Right lobe of liver (tissue), 6 donors: ENCODE measurements at regions not wholly inside any gene's neighbourhood (a gene's known extent, or its start where the extent isn't known, plus 50 kb on each side); places are given as distances from the start of the nearest gene placed in this dataset.
"Not testable (repeated sequence)": the region's sequence is repeated elsewhere in the genome, so short reads cannot be mapped to it uniquely, and the experiment has no call there.

Source experiments
- ATAC-seq, 4 donors: fragments of 200-7000 bp; cut with Tn5 transposase; one replicate each; pipeline ENCODE4 v1.9.1; 2020; ENCODE audit warnings: mild to moderate bottlenecking in 4 of 4, moderate library complexity in 4 of 4
- DNase-seq, 3 donors: peaks; one replicate each; pipeline ENCODE4 v3.0.0-alpha.2; 2020
- H3K27ac ChIP-seq, 3 donors: fragments of 200-600 bp; one replicate each; pipeline ENCODE4 v1.8.0; 2022
- H3K27me3 ChIP-seq, 2 donors: fragments of 200-600 bp; one replicate each; pipeline ENCODE4 v1.8.0; 2022
- H3K36me3 ChIP-seq, 4 donors: fragments of 200-600 bp; sonication (generic) in 1 of 4; one replicate each; pipeline versions ENCODE4 v1.5.1 to v1.8.0; 2017 to 2022; ENCODE audit warnings: control low read depth in 1 of 4
- H3K4me1 ChIP-seq, 4 donors: fragments of 200-600 bp; sonication (generic) in 1 of 4; one replicate each; pipeline versions ENCODE4 v1.5.1 to v1.8.0; 2017 to 2022; ENCODE audit warnings: control low read depth in 1 of 4
- H3K4me3 ChIP-seq, 3 donors: fragments of 200-600 bp; one replicate each; pipeline ENCODE4 v1.8.0; 2022
- H3K9me3 ChIP-seq, 4 donors: fragments of 200-600 bp; sonication (generic) in 1 of 4; one replicate each; pipeline versions ENCODE4 v1.5.1 to v1.8.0; 2017 to 2022; ENCODE audit warnings: control low read depth in 1 of 4
- CTCF ChIP-seq, 4 donors: fragments of 200-600 bp in 3 of 4; fragments of 450-650 bp in 1 of 4; IDR thresholded peaks; one replicate each; pipeline versions ENCODE4 v1.5.1 to v1.8.0; 2016 to 2022; ENCODE audit warnings: antibody characterized with exemption in 4 of 4, mild to moderate bottlenecking in 2 of 4
- POLR2A ChIP-seq: fragments of 450-650 bp; IDR thresholded peaks from one replicate; pipeline ENCODE4 v1.6.1; 2017; ENCODE audit warnings: antibody characterized with exemption, mild to moderate bottlenecking
- WGBS: methylation state at CpG from one replicate; pipeline ENCODE4 v1.1.6; 2018; ENCODE audit warnings: low coverage, low lambda C conversion rate; ENCODE audit not compliant: insufficient coverage; ENCODE audit errors: missing lambda C conversion rate; 5-methylcytosine and 5-hydroxymethylcytosine counted together
- intact Hi-C, 2 donors: fragments of 100-400 bp; cut with DNase I; formaldehyde crosslinking; loops; one replicate each; pipeline versions ENCODE4 v1.11.2 to v1.14.1; 2022
- donor health status: DM: no; HTN: yes; CAD: no.
- donor health status: DM: no; HTN: no; CAD: no.
- donor health status: DM: no; HTN: no; CAD: no.
- donor health status: DM: no; HTN: yes; CAD: no.
- donor health status: DM: no; HTN: yes; CAD: no.

GRCh38 chr20:26154224-26154623 is 457.6 kb upstream of the ZNF337 start:
- H3K4me1 ChIP-seq = no peaks in the 10 kb centered on the region
- WGBS = 38% methylated on average over 3 of the region's 3 CpGs
- peaks cover 0 to 5% of the 10 kb centered on the region in 2 donors for H3K27me3 ChIP-seq
- H3K36me3 ChIP-seq = no peaks in the 10 kb centered on the region
- H3K27ac ChIP-seq = no peak overlapping the region
- no peak for DNase-seq
- ATAC-seq = no peak
- H3K4me3 ChIP-seq = no peak overlapping the region
- H3K9me3 ChIP-seq = no peaks in the 10 kb centered on the region
- intact Hi-C loops = no loop called here
- no peak for TF ChIP-seq CTCF (IDR thresholded peaks at IDR 0.05)

DNA sequence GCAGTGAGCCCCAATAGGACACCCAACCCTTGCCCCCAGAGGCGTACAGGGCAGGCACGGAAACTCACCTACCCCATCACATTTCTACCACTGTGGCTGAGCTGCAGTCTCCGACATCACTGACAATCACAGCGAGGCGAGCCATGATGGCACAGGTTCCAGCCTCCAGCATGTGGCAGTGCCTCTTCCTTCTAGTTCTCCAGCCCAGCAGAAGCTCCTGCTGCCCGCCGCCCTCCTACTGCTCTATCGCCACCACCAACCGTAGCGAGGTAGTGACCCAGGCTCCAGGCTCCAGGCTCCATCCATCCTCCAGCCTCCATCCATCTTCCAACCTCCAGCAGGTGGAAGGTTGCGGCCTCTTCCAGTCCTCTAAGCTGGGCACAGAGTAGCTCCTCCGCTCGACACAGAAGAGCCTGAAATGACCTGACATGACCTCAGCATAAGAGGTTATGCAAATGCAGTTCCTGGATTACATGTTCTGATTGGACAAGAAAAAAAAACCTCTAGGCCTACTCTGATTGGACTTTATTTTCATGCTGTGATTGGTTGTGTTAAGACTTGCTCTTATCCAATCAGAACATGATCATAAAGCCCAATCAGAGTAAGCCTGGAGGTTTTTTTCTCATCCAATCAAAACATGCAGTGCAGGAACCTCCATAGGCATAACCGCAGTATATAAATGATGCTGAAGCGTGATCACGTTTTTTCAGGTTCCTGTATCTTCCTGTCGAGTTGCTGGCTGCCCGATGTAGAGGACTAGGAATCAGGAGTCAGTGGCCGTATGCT is 438.9 kb upstream of the ZNF337 start:
- Histone ChIP-seq H3K4me1 (no peaks in the 10 kb centered on the region), H3K27ac (no peak overlapping the region), H3K27me3 (no peaks in the 10 kb centered on the region), H3K36me3 (no peaks in the 10 kb centered on the region), H3K4me3 (no peak overlapping the region), H3K9me3 (no peaks in the 10 kb centered on the region)
- ATAC-seq = no peak
- no peak for DNase-seq
- intact Hi-C loops = no loop called here
- TF ChIP-seq POLR2A (no peak), CTCF (IDR thresholded peaks at IDR 0.05) (no peak)
- WGBS = 68% methylated on average over 9 of the region's 19 CpGs

DNA sequence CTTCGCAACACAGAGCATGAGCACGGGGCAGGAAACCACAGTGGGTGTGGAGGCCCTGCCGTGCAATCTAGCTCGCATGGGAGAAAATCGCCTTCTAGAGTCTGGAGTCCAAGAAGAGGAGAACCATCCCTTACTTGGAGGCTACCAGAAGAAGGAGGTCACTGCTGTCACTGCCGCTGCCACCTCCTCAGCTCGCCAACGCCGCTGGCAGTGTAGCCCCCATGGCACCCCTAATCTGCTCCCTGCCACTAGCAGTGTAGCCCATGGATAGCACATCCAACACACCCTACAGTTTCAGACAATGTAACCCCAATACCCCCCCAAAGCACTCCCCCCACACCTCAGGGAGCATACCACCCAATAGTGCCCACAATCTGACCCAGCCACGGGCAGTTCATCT is 438.0 kb upstream of the ZNF337 start:
- Histone ChIP-seq H3K4me3 (no peak overlapping the region), H3K27ac (no peak overlapping the region), H3K9me3 (no peaks in the 10 kb centered on the region), H3K36me3 (no peaks in the 10 kb centered on the region), H3K4me1 (no peaks in the 10 kb centered on the region), H3K27me3 (no peaks in the 10 kb centered on the region)
- 80% methylated on average over 4 of the region's 10 CpGs for WGBS
- intact Hi-C loops = no loop called here
- DNase-seq = no peak
- TF ChIP-seq POLR2A (no peak), CTCF (IDR thresholded peaks at IDR 0.05) (no peak)
- ATAC-seq = no peak

DNA sequence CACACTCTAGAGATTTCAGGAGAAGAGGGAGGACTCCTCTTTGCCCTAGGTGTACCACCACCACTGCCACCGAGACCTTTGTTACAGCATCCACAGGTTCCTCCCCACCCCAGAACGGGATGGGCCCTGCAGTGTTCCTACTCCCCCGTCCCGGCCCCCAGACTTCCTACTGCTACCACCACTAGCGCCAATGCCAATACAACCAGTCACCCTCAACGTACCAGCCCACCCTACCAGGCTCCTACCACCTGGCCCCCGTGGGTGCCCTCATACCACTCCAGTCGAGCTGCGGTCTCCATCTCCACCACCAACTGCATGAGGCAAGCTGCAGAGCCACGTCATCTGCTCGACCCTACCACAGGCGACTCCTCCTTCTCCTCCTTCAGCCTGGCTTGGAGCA is 437.1 kb upstream of the ZNF337 start:
- not testable (repeated sequence) for DNase-seq, ATAC-seq

DNA sequence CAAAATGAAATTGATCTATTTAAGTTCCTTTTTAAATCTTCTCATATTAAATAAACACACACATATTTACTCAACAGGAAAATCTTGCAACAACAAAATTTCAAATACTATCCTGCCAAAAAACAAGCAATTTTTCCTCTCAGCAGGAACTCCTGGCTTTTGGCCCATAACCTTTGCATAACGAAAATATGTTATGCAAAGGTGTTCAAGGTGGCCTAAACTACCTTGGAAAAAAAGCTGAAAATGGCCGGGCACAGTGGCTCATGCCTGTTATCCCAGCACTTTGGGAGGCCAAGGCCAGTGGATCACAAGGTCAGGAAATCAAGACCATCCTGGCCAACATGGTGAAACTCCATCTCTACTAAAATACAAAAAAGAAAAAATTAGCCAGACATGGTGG is 424.3 kb upstream of the ZNF337 start:
- H3K9me3 ChIP-seq, H3K36me3 ChIP-seq, H3K27me3 ChIP-seq, H3K4me3 ChIP-seq, H3K27ac ChIP-seq, H3K4me1 ChIP-seq, ATAC-seq, DNase-seq, intact Hi-C loops: not testable (repeated sequence)
- 20% methylated on average over 2 of the region's 2 CpGs for WGBS

More for the DNA sequence above, 437.1 kb upstream of the ZNF337 start:
- H3K9me3 ChIP-seq, H3K27me3 ChIP-seq, H3K27ac ChIP-seq, H3K4me3 ChIP-seq, H3K4me1 ChIP-seq, intact Hi-C loops, H3K36me3 ChIP-seq: not testable (repeated sequence)
- WGBS = 56% methylated on average over 5 of the region's 12 CpGs

GRCh38 chr20:26094498-26094897 is 397.8 kb upstream of the ZNF337 start:
- H3K27me3 ChIP-seq, H3K27ac ChIP-seq, H3K4me1 ChIP-seq, H3K9me3 ChIP-seq, intact Hi-C loops, DNase-seq, H3K4me3 ChIP-seq, H3K36me3 ChIP-seq, ATAC-seq: not testable (repeated sequence)
- 38% methylated on average over 1 of the region's 1 CpG for WGBS

DNA sequence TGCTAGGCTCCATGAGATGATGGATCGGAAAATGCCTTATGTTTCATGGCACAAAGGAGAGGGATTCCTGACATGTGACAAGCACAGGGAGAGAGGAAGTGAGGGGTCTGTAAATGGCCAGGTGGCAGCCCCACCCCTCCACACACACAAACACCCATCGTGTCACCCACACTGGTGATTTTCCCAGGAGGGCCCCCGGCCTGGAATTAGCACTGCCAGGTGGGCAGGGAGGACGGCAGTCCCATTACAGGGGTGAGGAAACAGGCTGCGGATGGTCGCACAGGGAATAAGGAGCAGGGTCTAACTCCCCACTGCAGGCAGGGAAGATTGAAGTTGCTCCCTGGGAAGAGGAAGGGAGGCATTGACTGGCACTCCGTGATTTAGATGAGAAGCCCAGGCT is 395.3 kb upstream of the ZNF337 start:
- intact Hi-C loops, H3K4me3 ChIP-seq, H3K9me3 ChIP-seq, H3K27ac ChIP-seq, H3K36me3 ChIP-seq, DNase-seq, H3K4me1 ChIP-seq, H3K27me3 ChIP-seq, ATAC-seq: not testable (repeated sequence)
- WGBS = 59% methylated on average over 7 of the region's 7 CpGs

- H3K27me3 ChIP-seq, intact Hi-C loops, H3K9me3 ChIP-seq, H3K27ac ChIP-seq, H3K4me3 ChIP-seq, DNase-seq, ATAC-seq, H3K36me3 ChIP-seq, H3K4me1 ChIP-seq: not testable (repeated sequence)
- no CpG with 5 or more reads among the region's 5 CpGs for WGBS
Observed at GRCh38 chr20:26086195-26086594, 389.5 kb upstream of the ZNF337 start.

DNA sequence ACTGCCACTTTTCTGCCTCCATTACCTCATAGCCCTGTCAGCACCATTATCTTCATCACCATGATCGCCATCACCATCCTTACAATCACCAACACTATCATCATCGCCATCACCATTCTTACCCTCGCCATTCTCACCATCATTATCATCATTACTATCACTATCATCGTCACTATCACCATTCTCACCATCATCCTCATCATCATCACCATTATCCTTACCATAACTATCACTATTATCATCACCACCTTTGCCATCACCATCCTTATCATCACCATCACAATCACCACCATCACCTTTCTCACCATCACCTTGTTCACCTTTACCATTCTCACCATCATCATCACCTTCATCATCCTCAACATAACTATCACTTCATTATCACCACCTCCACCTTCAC is 377.3 kb upstream of the ZNF337 start:
- H3K9me3 ChIP-seq, ATAC-seq, H3K4me3 ChIP-seq, intact Hi-C loops, H3K4me1 ChIP-seq, H3K27ac ChIP-seq, H3K36me3 ChIP-seq, H3K27me3 ChIP-seq, DNase-seq: not testable (repeated sequence)
- 61% methylated on average over 4 of the region's 4 CpGs for WGBS
